ENCODE measurements at regions not wholly inside any gene's neighbourhood (a gene's known extent, or its start where the extent isn't known, plus 50 kb on each side); places are given as distances from the start of the nearest gene placed in this dataset.
A peak's percentile ranks its signal among the peaks of the same experiment; 100 is the strongest.
"Not testable (repeated sequence)": the region's sequence is repeated elsewhere in the genome, so short reads cannot be mapped to it uniquely, and the experiment has no call there.

GRCh38 chr3:191869738-191870415 is 408.9 kb downstream of the PYDC2 start:
- no peak for DNase-seq (ENCODE audit: low spot score)

- no peak for DNase-seq (ENCODE audit: low spot score)
These were observed 412.8 kb downstream of the PYDC2 start for GRCh38 chr3:191873736-191874135.

GRCh38 chr3:191882289-191882688 is 421.3 kb downstream of the PYDC2 start:
- DNase-seq (ENCODE audit: low spot score): no peak

- DNase-seq (ENCODE audit: low spot score): no peak
These were observed 423.2 kb downstream of the PYDC2 start for GRCh38 chr3:191884132-191884531.

- DNase-seq (ENCODE audit: low spot score): no peak
These were observed 428.1 kb downstream of the PYDC2 start for GRCh38 chr3:191889106-191889505.

- no peak for DNase-seq (ENCODE audit: low spot score)
These were observed 428.8 kb downstream of the PYDC2 start for GRCh38 chr3:191889756-191890155.

- no peak for DNase-seq (ENCODE audit: low spot score)
These were observed 433.4 kb downstream of the PYDC2 start for GRCh38 chr3:191894406-191894805.

- DNase-seq (ENCODE audit: low spot score): no peak
These were observed 440.8 kb downstream of the PYDC2 start for GRCh38 chr3:191901741-191902140.

- no peak for DNase-seq (ENCODE audit: low spot score)
These were observed 451.7 kb downstream of the PYDC2 start for GRCh38 chr3:191912616-191913204.

- DNase-seq (ENCODE audit: low spot score): no peak
These were observed 454.7 kb downstream of the PYDC2 start for GRCh38 chr3:191915712-191916111.

- no peak for DNase-seq (ENCODE audit: low spot score)
These were observed 458.6 kb downstream of the PYDC2 start for GRCh38 chr3:191919491-191920026.

GRCh38 chr3:191922570-191922969 is 461.6 kb downstream of the PYDC2 start:
- DNase-seq (ENCODE audit: low spot score): no peak

GRCh38 chr3:191927183-191927817 is 466.3 kb downstream of the PYDC2 start:
- not testable (repeated sequence) for DNase-seq (ENCODE audit: low spot score)

- DNase-seq (ENCODE audit: low spot score): not testable (repeated sequence)
These were observed 467.0 kb downstream of the PYDC2 start for GRCh38 chr3:191927998-191928397.

GRCh38 chr3:191944835-191945234 is 483.9 kb downstream of the PYDC2 start:
- DNase-seq (ENCODE audit: low spot score): no peak

- DNase-seq (ENCODE audit: low spot score): no peak
These were observed 491.2 kb downstream of the PYDC2 start for GRCh38 chr3:191952186-191952585.

GRCh38 chr3:191952609-191953008 is 491.6 kb downstream of the PYDC2 start:
- no peak for DNase-seq (ENCODE audit: low spot score)

GRCh38 chr3:191958980-191959671 is 498.2 kb downstream of the PYDC2 start:
- DNase-seq (ENCODE audit: low spot score): no peak

GRCh38 chr3:191959876-191960413 is 499.0 kb downstream of the PYDC2 start:
- no peak for DNase-seq (ENCODE audit: low spot score)

- no peak for DNase-seq (ENCODE audit: low spot score)
These were observed 500.1 kb downstream of the PYDC2 start for GRCh38 chr3:191961022-191961421.

- DNase-seq (ENCODE audit: low spot score): peak; percentile 38
These were observed 500.6 kb downstream of the PYDC2 start for GRCh38 chr3:191961529-191961928.

- no peak for DNase-seq (ENCODE audit: low spot score)
These were observed 501.4 kb downstream of the PYDC2 start for GRCh38 chr3:191962324-191962723.

All from H4 (cell line).